ENCODE measurements at regions not wholly inside any gene's neighbourhood (a gene's known extent, or its start where the extent isn't known, plus 50 kb on each side); places are given as distances from the start of the nearest gene placed in this dataset.

DNA sequence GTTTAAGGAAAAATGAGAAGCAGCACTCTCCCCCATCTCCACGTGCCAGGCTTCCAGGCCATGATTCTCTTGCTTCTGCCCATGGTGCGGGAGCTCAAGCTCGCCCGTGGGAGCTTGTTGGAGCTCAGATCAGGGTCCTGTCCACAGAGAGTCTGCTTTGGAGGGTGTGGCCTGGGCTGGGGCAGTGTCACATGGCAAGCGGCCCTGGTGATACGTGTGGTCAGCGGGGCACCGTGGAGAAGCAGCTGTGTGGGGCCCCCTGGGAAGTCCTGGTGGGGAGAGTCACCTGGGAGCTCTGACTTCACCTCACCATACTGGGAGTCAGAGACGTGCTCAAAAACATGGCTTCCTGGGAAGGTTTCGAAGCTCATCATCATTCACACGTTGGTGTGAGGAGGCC, 275.3 kb downstream of the GADD45G start:
- H4K20me1 ChIP-seq (ENCODE audit: control insufficient read depth, insufficient read depth) = no peaks in the 10 kb centered on the region
- CTCF ChIA-PET = interaction anchor here (1.7 kb wide), 1 partner anchor 277 kb away, joined by 15 read pairs; no protein-coding TSS in a partner anchor
- no peak; the same call in 2 of the 3 replicates for ATAC-seq

More for the DNA sequence above, 275.3 kb downstream of the GADD45G start:
- ChIA-PET RAD21 (ENCODE audit: unreplicated experiment) (interaction anchor here (2.5 kb wide), 1 partner anchor 277 kb away, joined by 14 read pairs; no protein-coding TSS in a partner anchor), POLR2A (interaction anchor here (0.6 kb wide), 1 partner anchor 419 kb away, joined by 3 read pairs; no protein-coding TSS in a partner anchor), SMC1A (ENCODE audit: uncharacterized antibody, unreplicated experiment) (interaction anchor here (0.9 to 1.3 kb wide), 2 partner anchors 277 to 280 kb away, joined by 3 to 4 read pairs; no protein-coding TSS in a partner anchor)
- H3K9me3 ChIP-seq (replicated peaks; ENCODE audit: control insufficient read depth, insufficient read depth, low read length) = no peaks in the 10 kb centered on the region
- intact Hi-C loops (cut with micrococcal nuclease; ENCODE audit: unreplicated experiment) = no loop called here
- TF ChIP-seq MYC (IDR thresholded peaks at IDR 0.05; ENCODE audit: insufficient read depth, insufficient read length, insufficient replicate concordance, low read length, severe bottlenecking) (no peak), KLF5 (IDR thresholded peaks at IDR 0.05; ENCODE audit: partially characterized antibody) (no peak), EZH2 (IDR thresholded peaks at IDR 0.05; ENCODE audit: borderline replicate concordance, control insufficient read depth, low read depth, low read length) (no peak), SREBF2 (IDR thresholded peaks at IDR 0.05; ENCODE audit: low read length) (no peak), KDM1A (IDR thresholded peaks at IDR 0.05; ENCODE audit: borderline replicate concordance) (no peak), NFYA (IDR thresholded peaks at IDR 0.05; ENCODE audit: borderline replicate concordance, low read depth, low read length) (no peak)
- TF ChIP-seq, protein P1, sequence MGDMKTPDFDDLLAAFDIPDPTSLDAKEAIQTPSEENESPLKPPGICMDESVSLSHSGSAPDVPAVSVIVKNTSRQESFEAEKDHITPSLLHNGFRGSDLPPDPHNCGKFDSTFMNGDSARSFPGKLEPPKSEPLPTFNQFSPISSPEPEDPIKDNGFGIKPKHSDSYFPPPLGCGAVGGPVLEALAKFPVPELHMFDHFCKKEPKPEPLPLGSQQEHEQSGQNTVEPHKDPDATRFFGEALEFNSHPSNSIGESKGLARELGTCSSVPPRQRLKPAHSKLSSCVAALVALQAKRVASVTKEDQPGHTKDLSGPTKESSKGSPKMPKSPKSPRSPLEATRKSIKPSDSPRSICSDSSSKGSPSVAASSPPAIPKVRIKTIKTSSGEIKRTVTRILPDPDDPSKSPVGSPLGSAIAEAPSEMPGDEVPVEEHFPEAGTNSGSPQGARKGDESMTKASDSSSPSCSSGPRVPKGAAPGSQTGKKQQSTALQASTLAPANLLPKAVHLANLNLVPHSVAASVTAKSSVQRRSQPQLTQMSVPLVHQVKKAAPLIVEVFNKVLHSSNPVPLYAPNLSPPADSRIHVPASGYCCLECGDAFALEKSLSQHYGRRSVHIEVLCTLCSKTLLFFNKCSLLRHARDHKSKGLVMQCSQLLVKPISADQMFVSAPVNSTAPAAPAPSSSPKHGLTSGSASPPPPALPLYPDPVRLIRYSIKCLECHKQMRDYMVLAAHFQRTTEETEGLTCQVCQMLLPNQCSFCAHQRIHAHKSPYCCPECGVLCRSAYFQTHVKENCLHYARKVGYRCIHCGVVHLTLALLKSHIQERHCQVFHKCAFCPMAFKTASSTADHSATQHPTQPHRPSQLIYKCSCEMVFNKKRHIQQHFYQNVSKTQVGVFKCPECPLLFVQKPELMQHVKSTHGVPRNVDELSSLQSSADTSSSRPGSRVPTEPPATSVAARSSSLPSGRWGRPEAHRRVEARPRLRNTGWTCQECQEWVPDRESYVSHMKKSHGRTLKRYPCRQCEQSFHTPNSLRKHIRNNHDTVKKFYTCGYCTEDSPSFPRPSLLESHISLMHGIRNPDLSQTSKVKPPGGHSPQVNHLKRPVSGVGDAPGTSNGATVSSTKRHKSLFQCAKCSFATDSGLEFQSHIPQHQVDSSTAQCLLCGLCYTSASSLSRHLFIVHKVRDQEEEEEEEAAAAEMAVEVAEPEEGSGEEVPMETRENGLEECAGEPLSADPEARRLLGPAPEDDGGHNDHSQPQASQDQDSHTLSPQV (IDR thresholded peaks at IDR 0.05) = no peak
- TF ChIP-seq, protein P2, sequence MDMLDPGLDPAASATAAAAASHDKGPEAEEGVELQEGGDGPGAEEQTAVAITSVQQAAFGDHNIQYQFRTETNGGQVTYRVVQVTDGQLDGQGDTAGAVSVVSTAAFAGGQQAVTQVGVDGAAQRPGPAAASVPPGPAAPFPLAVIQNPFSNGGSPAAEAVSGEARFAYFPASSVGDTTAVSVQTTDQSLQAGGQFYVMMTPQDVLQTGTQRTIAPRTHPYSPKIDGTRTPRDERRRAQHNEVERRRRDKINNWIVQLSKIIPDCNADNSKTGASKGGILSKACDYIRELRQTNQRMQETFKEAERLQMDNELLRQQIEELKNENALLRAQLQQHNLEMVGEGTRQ (IDR thresholded peaks at IDR 0.05; ENCODE audit: borderline replicate concordance, low read depth, low read length) = no peak
- WGBS (ENCODE audit: insufficient coverage, insufficient replicate concordance, low lambda C conversion rate, missing lambda C conversion rate) = 28% methylated on average over 11 of the region's 11 CpGs
- no peak overlapping the region for H3K4me2 ChIP-seq (ENCODE audit: control insufficient read depth, insufficient read depth)
- no peak overlapping the region for H3K27ac ChIP-seq (ENCODE audit: control insufficient read depth, insufficient read depth)
- H3K36me3 ChIP-seq (ENCODE audit: control insufficient read depth in 2 of 2, insufficient read depth in 2 of 2, low read length in 1 of 2) = no peaks in the 10 kb centered on the region
- no TSS peak for BruUV-seq (replicated peaks)
- no peak overlapping the region for H2AFZ ChIP-seq (ENCODE audit: control insufficient read depth, low read depth, low read length)
- H3K4me3 ChIP-seq = no peak overlapping the region
- no peaks in the 10 kb centered on the region for H3K79me2 ChIP-seq (ENCODE audit: control insufficient read depth, insufficient read depth, low read length)
- DNase-seq (ENCODE audit: low read depth, low spot score) = no peak
- no peak for FAIRE-seq
- H3K4me1 ChIP-seq (ENCODE audit: control insufficient read depth, insufficient read depth, low read length) = no peaks in the 10 kb centered on the region
- H3K9ac ChIP-seq (ENCODE audit: control insufficient read depth, insufficient read depth, low read length) = no peak overlapping the region
- H3K27me3 ChIP-seq (replicated peaks in 1 of 2; ENCODE audit: control insufficient read depth in 2 of 2, insufficient read depth in 2 of 2, low read length in 1 of 2) = peaks cover 0 to 3% of the 10 kb centered on the region in 2 experiments; a peak in 3 of 4 replicates
- in situ Hi-C loops (cut with MboI) = no loop called here
